Fibroblast of skin of back (primary cell): ENCODE measurements at regions not wholly inside any gene's neighbourhood (a gene's known extent, or its start where the extent isn't known, plus 50 kb on each side); places are given as distances from the start of the nearest gene placed in this dataset.
"Not testable (repeated sequence)": the region's sequence is repeated elsewhere in the genome, so short reads cannot be mapped to it uniquely, and the experiment has no call there.

Experiments used
- DNase-seq: peaks from one replicate; pipeline ENCODE4 v3.0.0-alpha.2; 2013

DNA sequence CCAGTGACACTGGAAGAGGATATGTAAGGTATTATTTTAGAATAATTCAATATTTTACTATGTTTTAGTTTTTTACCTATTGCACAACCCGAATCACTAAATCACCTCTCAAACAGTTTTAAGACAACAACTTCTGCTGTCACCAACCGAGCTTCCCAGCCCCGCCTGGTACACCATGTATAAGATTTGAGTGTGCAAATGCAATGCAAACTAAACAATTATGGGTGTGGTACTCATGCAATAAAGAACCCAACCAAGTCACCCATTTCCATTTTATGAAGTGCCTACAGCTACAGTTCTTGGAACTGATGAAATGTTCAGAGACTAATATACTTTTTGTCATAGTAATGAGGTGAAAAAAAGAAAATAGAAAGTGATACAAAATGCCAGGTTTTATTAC lies 256.2 kb downstream of the TAFA4 start:
- DNase-seq: no peak

DNA sequence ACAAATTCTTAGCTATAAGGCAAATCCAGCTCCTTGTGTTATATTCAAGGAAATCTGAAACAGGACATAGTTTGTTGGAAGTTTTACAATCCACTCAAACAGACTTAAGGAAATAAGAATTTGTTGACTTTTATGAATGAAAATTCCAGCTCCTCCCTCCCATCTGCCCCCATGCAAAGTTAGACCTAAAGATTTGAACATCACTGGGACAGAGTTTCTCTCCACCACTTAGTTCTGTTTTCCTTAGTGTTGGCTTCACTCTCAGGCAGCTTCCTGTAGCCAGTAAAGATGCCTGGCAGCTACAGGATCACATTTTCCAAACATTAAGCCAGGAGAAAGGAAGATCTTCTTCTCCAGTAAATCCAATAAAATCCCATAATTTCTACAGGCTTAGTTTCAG lies 265.0 kb downstream of the TAFA4 start:
- no peak for DNase-seq

DNA sequence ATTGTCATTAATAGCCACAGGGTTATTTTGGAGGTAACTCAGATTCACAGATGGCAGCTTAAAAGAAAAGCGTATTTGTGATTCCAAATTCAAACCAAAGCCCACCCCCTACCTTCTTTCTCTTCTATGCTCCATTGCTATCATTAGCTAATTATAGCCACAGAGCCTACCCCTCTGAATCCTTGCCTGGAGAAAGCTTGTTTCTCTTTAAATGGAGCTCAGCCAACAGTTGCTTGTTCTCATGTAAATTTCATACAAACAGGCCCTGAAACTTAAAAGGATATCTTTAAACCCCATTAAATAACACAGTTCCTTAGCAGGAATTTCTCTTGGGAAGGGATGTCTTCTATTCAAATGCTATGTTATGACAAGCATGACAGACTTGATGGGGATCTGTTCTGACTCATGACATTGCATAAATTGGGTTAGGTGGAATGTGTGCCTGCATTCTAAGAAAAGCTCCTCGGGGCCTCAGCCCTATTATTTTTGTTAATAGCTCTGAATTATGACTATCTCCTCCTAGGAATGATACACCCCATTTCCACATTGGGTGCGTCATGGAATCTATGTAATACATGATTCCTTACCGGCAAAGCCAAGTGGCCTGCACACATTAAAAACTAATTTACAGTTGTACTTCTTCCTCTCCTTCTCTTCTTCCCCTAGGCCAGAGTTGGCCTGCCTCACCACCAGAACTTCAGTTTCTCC lies 265.8 kb downstream of the TAFA4 start:
- peak; percentile 76 for DNase-seq

DNA sequence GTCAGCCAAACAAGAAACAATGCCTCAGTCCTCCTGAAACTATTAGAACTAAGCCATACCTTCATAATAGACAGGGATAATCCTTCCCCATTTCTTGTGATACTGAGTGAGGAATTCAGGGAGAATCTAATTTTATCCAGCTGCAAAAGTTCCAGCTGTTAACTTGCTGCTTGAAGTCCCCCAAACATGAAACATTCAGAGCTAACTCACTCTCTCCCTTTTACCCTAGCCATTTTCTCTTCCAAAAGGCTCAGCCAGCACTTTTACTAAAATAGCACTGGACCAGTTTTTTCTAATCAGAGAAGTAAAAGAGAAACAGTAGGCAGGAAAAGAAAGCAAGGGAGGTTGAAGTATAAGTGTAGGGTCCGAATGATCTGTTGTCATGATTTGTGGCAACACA lies 268.1 kb downstream of the TAFA4 start:
- no peak for DNase-seq

DNA sequence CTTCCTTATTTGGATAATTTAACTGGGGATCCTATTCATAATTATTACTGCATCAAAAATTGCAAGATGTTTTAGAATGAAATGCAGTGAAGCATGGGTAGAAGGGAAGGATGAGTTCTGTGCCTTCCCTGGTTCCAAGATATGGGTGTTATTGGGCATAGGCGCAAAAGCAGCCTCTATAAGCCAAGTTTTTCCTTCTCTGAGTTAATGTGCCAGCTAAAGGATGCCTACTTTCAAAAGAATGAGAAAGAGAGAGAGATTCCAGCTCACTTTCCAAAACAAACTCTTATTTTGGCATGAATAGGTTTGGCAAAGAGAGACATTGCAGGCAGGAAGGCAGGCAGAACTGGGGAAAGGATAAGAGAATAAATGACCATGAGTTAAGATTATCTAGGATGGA lies 270.2 kb downstream of the TAFA4 start:
- no peak for DNase-seq

DNA sequence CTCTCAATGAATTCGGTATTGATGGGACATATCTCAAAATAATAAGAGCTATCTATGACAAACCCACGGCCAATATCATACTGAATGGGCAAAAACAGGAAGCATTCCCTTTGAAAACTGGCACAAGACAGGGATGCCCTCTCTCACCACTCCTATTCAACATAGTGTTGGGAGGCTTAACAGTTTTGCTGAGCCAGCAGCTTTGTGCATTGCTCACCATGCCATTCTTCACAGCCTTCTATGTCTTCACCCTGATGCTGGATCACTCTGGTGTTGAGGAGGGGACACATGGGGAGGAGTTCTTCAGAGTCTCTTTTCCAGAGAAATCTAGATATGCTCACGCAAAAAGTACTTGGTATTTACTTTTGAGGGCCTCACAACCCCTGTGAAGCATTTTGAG lies 281.7 kb downstream of the TAFA4 start:
- DNase-seq: not testable (repeated sequence)

DNA sequence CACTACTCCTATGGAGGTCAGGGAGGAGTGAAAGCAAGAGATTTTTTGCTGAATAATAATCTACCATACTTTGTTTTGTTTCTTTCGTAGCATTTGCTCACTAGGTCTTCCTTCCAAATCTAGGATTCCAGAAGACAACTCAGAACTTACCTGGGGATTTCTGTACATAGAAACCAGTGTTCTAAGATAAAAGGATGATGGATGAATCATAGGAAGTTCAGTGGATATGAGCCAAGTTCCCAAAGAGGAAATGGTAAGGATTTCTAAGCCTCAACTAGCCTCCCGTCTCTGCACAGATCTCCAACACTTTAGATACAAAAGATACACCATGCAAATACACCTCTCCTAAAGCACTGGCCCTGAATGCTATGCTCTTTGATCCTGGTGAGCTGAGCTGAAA lies 283.9 kb downstream of the TAFA4 start:
- DNase-seq: no peak

DNA sequence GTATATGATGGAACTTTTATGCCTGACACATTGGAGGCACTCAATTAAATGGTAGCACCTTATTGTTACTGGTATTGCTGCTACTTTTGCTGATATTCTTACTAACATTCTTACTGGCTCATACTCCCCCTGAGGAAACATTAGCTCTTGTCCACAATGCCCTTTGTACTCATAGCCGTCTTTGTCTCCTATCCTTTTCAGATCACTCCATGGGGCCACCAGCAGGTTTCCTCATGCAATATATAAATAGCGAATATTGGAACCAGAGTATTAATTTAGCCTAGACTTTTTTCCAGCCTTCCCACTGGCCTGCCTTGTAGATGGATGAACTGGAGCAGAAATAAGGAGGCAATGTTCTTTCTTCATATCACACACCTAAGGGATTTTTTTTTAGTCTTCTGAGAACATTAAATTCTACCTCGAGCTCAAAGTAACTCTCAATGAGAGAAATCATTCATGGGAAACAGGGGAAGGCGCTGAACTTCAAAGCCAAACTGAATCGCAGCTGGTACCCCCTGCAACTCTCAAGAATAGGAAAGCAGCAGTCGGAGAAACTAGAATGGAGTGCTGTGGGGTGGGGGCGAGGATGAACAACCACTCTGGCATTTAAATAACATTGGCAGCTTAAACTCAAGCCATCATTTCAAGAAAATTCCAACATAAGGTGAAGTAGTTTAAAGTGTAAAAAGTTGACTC lies 300.3 kb downstream of the TAFA4 start:
- no peak for DNase-seq

DNA sequence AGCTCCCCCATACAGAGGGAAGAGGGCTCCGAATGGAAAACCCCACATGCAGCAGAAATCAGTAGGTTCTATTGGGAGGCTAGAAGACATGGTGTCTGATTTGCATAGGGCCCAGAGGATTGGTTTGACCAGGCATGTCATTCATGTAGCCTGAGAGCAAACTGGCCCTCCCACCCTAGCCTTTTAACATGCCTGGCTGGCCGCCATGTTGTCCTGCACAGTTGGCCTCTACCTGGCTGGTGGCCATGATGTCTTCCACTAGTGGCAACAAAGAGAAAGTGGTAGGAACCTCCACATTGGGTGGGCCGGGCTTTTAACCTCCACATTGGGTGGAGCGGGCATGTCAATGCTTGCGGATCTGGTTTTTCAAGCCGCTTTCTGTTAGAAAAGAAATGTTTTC lies 312.1 kb downstream of the TAFA4 start:
- DNase-seq: no peak

DNA sequence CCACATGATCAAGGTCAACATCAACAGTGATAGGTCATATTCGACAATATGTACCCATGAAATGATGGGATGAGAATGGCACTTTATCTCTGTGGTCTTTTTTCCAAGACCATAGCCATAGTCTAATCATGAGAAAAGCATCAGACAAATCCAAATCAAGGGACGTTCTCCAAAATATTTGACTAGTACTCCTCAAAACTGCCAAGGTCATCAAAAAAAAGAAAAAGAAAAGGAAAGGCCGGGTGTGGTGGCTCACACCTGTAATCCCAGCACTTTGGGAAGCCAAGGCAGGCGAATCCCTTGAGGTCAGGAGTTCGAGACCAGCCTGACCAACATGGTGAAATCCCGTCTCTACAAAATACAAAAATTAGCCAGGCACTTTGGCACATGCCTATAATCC lies 318.3 kb downstream of the TAFA4 start:
- DNase-seq: no peak

DNA sequence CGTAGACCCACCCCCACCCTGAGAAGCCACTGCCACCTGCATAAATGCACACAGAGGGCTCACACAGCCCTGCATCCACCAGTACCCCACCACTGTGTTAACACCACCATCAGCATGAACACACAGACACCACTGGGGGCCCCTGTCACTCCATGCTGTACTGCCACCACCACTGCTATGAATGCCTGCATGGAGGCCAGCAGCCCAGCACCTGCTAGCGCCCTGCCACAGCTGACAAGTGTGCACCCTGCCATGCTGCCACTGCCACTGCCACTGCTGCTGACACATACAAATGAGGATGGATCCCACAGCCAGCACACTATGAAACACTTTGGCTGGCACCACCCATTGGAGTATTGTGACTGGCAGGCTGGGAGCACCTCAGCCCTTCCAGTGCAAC lies 361.0 kb downstream of the TAFA4 start:
- no peak for DNase-seq

DNA sequence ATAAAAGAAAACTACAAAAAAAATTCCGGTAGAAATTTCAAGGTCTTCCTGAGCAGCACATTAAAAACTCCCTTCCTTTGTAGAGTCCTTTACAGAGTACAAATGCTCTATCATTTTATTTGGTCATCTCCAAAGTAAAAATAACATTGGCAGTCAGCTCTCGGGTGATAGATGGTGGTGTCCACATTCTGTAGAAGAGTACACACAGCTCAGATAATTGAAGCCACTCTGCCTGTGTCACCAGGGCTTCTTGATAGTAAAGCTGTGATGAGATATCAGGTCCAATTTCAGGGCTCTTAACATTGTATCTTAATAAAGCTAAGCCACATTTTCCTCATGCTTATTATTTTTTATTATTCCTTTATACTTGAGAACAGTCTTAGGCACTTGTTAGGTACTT lies 371.6 kb downstream of the TAFA4 start:
- DNase-seq: no peak

DNA sequence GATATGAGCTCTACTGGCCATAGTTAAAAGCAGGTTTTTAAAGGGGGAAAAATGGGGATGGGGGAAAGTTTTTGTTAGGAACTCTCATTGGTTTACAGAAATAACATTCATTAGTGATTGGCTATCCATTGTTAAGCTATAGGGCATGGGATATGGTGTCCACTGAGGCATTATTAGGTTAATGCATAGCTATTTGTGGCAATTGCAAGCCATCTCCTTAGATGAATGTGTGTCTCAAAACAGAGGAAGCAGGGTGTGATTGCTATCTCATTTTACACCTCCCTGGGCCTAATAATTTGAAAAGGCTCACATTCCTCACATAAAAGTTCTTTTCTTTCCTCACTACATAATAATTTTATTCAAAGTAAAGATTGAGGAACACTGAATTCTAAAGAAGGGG lies 396.6 kb downstream of the TAFA4 start:
- no peak for DNase-seq

DNA sequence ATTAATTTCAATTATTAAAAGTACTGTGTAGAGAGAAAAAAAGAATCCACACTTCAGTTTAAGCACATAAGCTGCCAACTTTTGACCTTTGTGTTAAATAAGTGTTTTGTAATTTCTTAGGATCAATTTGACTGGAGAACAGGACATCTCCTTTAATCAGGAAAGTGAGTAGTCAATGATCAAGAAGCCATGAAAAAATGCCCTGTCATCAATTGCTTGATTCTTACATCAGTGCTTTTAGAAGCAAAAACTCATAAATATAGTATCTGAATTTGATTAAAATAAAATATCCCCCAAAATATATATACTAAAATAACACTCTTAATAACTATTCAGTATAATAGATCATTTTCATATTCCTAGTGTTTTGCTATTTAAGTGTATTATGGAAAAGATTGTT lies 409.0 kb downstream of the TAFA4 start:
- DNase-seq: no peak

DNA sequence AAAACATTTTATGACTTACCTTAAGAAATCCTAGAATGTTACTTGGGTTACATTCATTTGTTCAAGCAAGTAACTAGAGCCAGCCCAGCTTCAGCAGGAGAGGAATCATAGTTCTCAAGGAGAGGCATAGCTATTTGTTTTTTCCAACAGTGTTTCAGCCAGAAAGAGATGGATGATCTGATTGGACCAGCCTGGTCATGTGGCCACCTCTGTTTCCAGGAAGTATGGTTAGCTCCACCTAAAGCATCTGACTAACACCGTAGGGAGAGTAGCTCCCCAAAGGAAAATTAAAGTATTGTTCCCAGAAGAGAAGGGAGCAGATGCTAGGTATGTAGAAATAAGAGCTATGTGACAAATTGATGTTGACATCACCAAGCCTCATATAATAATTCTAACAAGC lies 417.1 kb downstream of the TAFA4 start:
- no peak for DNase-seq

DNA sequence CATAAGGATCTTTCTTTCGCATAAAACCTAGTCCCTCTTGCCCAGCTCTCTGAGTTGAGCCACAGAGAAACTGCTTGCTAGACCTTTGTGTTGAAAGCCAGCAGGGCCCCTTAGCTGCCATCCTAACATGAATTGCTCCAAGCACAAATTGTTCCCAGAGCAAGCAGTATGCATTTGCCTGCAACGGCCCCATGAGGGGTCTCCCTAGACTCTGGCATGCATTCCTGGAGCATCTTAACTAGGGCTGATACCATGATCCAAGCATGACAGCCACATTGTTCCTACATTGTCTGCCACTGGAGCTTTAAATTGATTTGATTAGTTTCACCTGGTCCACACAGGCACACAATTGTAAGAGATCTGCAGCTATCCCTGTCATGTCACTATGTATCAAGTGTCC lies 428.1 kb downstream of the TAFA4 start:
- DNase-seq: no peak

DNA sequence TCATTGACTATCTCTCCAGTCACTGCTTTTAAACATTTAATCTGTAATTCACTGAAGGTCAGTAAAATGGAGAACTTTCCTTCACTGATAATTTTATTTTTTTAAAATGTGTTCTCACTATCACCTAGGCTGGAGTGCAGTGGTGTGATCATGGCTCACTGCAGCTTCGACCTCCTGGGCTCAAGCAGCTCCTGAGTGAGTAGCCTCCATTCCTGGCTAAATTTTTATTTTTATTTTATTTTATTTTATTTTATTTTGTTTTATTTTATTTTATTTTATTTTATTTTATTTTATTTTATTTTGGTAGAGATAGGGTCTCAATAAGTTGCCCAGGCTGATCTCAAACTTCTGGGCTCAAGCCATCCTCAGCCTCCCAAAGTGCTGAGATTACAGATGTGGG lies 446.5 kb downstream of the TAFA4 start:
- DNase-seq: not testable (repeated sequence)

DNA sequence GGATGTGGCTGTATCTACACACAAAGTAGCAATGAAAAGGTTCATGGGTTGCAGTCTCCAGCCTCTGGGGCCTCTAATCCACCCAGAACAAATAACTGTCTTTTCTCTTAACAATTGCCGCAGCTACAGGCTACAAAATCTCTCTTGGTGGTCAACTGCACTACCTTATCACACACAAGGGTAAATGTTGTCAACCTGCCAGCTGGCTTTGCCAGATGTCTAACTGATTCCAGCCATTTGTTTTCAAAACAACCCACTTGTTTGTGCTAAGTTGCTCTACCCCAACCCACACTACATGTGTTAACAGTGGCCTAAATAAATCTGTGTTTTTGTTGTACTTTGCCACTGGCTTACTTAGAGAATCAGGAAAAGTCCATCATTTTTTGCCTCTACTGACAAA lies 447.3 kb downstream of the TAFA4 start:
- no peak for DNase-seq

DNA sequence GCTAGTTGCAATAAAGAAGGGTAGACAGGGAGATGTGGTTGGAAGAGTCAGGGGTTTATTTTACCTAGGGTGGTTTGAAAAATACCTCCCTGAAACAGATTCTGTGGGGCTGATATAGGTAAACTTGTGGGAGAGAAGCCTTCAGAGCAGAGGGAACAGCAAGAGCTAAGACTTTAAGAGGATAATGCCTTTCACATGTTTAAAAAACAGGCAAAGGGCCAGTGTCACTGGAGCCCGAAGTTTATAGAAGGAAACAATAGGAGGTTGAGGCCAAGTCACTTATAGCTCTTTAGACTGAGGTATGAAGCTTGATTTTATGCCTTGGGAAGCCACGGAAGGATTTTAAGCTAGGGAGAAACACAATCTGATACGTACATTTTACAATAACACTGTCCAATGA lies 448.7 kb downstream of the TAFA4 start:
- no peak for DNase-seq

DNA sequence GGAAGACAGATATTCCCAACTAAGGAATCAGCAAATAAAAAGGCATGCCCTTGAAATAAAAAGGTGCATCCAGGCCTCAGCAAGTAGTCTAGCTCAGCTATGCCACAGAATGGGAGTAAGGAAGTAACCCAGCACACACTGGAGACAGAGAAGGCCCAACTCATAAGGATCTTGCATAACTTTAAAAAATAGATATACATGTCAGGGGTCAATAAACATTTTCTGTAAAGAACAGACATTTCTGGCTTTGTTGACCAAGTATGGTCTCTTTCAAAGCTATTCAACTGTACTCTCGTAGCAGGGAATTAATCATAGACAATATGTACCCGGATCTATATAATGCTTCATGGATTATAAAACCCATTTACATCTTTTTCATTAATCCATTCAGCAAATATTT lies 449.3 kb downstream of the TAFA4 start:
- no peak for DNase-seq

DNA sequence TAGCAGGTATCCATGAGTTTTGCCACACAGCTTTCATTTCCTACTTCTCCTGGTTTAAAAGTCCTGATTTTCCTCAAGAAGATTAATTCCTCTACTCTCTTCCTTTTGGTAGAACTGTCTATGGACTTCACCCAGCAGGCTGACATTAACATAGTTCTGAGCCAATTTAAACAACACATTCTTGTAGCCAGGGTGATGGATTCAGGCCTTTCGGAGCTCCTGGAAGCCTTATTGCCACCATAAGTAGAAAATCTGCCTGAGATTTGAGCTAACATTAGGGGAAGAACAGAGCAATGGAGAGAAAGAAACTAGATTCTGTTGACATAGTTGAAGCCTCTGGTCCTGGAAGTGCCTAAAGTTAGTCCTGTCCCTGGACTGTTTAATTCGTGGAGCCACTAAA lies 449.8 kb downstream of the TAFA4 start:
- DNase-seq: no peak

DNA sequence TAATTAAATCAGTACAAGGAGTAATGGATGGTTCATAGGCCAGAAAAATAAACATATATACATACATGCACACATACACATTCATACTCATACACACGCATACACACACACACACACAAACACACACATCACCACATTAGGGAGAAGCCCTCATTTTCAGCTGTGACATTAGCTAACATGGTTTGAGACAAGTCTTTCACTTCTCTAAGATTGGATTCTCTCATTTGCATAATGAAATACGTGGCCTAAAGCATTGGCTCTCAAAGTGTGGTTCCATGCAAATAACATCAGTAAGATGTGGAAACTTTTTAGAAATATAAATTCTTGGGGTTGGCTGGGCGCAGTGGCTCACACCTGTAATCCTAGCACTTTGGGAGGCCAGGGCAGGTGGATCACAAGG lies 452.6 kb downstream of the TAFA4 start:
- no peak for DNase-seq

DNA sequence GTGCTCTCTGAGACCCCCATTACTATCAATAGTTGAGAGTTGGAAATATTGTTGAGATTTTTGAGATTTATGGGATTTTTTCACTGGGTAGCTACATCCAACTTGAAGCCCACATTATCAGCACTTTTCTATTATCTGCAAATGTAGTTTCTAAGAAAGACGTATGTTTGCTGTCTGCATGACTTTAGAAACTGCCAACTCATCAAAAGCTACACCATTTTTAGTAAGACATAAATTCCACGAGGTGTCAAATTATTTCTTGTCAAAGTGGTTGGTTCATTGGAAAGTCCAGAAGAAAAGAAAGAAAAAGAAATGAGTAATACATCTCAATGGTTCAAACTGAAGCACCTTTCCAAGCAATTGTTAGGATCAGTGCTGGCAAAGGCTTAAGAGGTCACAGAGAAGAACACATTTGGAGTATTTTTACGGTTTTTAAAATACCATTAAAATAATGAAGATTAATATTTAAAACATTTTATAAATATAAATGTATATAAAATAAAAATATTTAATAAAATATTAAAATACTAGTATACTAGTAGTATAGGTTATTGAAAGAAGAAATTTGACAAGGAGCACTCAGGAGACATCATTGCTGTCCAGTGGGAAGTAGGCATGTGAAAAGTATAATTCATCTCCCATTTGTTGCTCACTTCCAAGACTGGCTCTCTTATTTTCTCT lies 463.5 kb downstream of the TAFA4 start:
- DNase-seq: no peak

DNA sequence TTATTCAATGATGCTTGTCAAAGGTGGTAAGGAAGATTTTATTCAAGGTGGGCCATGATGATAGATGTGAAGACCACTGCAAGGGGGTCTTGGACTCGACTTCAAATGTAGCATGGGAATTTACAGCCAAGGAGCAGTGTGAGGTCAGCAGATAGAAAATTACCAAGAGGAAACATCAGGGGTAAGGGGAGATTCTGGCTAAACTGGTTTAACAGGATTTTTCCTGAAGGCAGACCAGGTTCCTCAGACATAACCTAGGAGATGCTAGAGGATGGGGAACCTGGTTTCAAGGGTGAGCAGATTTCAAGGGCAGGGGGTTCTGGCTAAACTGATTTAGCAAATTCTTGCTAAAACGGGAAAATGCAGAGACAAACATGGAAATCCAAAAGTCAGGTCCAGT lies 464.9 kb downstream of the TAFA4 start:
- DNase-seq: no peak
